ENCODE measurements at regions not wholly inside any gene's neighbourhood (a gene's known extent, or its start where the extent isn't known, plus 50 kb on each side); places are given as distances from the start of the nearest gene placed in this dataset.
"Not testable (repeated sequence)": the region's sequence is repeated elsewhere in the genome, so short reads cannot be mapped to it uniquely, and the experiment has no call there.

DNA sequence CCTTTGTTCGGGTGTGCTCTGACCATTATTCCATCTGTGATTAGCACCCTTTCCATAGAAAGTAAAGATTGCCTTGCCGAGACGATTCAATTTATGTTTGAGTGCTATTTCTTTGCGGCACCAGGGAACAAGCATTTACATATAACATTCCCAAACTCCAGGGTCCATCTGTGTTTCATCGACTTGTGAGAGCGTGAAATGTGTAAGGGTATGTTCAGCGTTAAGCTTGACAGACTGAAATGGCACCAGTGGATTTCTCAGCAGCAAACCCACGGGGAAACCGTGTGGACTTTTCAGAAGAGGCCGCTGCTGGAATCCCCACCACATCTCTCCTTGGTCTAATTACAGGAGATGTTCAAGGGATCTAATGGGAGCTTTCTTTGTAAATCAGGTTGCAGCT, 270.5 kb downstream of the TCERG1L start:
- no peaks in the 10 kb centered on the region for H3K9me3 Mint-ChIP-seq
- no peaks in the 10 kb centered on the region for H3K36me3 Mint-ChIP-seq (ENCODE audit: low read depth)
- no peak overlapping the region for H3K4me3 Mint-ChIP-seq
- no peak for DNase-seq (ENCODE audit: low spot score)
- H3K27me3 Mint-ChIP-seq (ENCODE audit: low read depth) = no peaks in the 10 kb centered on the region
- no peaks in the 10 kb centered on the region for H3K4me1 Mint-ChIP-seq (ENCODE audit: low read depth)
- no peak overlapping the region for H3K27ac Mint-ChIP-seq

DNA sequence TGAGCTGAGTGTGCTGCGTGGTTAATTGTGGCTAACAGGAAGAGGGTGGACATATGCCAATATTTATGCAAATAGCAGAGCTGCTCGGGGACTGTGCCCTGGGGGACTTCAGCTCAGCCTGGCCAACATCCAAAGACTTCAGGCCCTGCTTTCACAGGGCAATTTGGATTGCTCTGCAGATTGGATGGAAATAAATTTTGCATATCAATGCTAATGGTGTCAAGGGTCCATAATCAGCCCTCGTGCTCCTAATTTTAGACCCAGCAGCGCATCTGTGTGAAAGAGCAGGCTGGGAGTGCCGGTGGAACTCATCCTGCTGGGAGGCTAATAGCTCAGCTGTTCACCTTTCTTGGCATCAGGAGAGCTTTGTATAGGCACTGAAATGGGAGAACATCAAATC, 270.1 kb downstream of the TCERG1L start:
- no peaks in the 10 kb centered on the region for H3K27me3 Mint-ChIP-seq (ENCODE audit: low read depth)
- no peak overlapping the region for H3K27ac Mint-ChIP-seq
- DNase-seq (ENCODE audit: low spot score) = no peak
- H3K4me1 Mint-ChIP-seq (ENCODE audit: low read depth) = no peaks in the 10 kb centered on the region
- no peaks in the 10 kb centered on the region for H3K9me3 Mint-ChIP-seq
- H3K4me3 Mint-ChIP-seq = no peak overlapping the region
- no peaks in the 10 kb centered on the region for H3K36me3 Mint-ChIP-seq (ENCODE audit: low read depth)

DNA sequence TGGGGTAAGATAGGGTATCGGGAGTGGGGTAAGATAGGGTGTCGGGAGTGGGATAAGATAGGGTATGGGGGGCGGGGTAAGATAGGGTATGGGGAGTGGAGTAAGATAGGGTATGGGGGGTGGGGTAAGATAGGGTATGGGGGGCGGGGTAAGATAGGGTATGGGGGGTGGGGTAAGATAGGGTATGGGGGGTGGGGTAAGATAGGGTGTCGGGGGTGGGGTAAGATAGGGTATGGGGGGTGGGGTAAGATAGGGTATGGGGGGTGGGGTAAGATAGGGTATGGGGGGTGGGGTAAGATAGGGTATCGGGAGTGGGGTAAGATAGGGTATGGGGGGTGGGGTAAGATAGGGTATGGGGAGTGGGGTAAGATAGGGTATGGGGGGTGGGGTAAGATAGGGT, 269.5 kb downstream of the TCERG1L start:
- not testable (repeated sequence) for H3K36me3 Mint-ChIP-seq (ENCODE audit: low read depth); DNase-seq (ENCODE audit: low spot score); H3K4me1 Mint-ChIP-seq (ENCODE audit: low read depth); H3K27ac Mint-ChIP-seq; H3K27me3 Mint-ChIP-seq (ENCODE audit: low read depth); H3K4me3 Mint-ChIP-seq; H3K9me3 Mint-ChIP-seq
